HPDE6-E6E7 (cell line): ENCODE measurements at regions not wholly inside any gene's neighbourhood (a gene's known extent, or its start where the extent isn't known, plus 50 kb on each side); places are given as distances from the start of the nearest gene placed in this dataset.
A peak's percentile ranks its signal among the peaks of the same experiment; 100 is the strongest.
"Not testable (repeated sequence)": the region's sequence is repeated elsewhere in the genome, so short reads cannot be mapped to it uniquely, and the experiment has no call there.

Experiments used
- DNase-seq: peaks from one replicate; pipeline ENCODE4 v3.0.0; 2011; ENCODE audit warnings: missing footprints; ENCODE audit errors: extremely low spot score

DNA sequence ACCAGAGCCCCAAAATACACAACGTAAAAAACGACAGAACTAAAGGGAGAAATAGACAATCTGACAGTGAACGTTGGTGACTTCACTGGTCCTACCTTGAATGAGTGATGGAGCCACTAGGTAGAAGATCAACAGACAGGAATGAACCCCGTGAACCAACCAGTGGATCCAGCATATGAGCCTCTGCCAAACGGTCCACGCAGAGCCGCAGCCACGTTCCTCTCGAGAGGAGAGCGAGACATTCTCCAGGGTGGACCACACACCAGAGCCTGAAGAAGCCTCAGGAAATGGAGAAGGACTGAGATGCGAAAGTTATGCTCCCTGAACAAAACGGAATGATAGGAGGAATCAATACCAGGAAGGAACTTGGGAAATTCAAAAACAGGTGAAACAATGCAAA lies 178.4 kb downstream of the RTP5 start:
- DNase-seq = no peak

- DNase-seq = no peak
Observed at GRCh38 chr2:242048479-242048878, 178.9 kb downstream of the RTP5 start.

- DNase-seq = not testable (repeated sequence)
Observed at GRCh38 chr2:242049492-242049891, 180.0 kb downstream of the RTP5 start.

GRCh38 chr2:242051463-242051862 lies 181.9 kb downstream of the RTP5 start:
- no peak for DNase-seq

DNA sequence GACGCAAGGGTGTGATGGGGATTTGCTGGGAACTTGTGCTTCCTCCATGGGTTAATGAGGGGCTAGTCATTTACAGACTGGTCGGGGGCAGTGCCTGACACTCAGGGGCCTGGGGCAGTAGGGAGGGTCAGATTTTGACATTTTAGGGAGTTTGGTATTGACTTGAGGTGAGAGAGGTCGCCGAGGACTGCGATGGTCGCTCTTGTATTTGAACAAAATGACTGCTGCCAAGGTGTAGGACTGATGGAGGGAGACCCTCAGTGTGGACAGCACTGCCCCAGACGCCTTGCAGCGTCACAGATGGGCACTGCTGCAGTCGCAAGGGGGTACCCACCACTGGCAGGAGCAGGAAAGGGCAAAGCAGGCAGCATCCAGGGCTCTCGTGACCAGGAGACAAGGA lies 182.9 kb downstream of the RTP5 start:
- no peak for DNase-seq

GRCh38 chr2:242053921-242054320 lies 184.4 kb downstream of the RTP5 start:
- no peak for DNase-seq

- DNase-seq = no peak
Observed at GRCh38 chr2:242054406-242054805, 184.9 kb downstream of the RTP5 start.

- no peak for DNase-seq
Observed at GRCh38 chr2:242054881-242055801, 185.6 kb downstream of the RTP5 start.

DNA sequence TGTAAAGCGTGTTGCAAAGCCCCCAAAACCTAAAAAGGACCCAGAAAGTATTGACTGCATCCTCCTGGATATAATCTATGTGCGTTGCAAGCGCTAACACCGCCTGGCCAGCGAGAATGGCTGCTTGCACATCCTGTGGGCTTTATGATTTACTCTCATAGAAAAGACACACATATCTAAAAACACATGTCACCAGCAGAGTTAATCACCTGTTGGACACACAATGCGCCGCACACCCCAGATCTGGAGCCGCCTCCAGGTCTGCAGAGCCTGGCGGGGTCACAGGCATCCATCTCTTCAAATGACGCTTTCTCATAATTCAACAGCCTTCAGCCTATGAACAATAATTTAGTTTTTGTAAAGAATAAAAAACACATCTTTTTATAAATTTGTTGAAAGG lies 186.5 kb downstream of the RTP5 start:
- DNase-seq = no peak

GRCh38 chr2:242056785-242057184 lies 187.3 kb downstream of the RTP5 start:
- DNase-seq = no peak

GRCh38 chr2:242057379-242058040 lies 188.0 kb downstream of the RTP5 start:
- DNase-seq = no peak

DNA sequence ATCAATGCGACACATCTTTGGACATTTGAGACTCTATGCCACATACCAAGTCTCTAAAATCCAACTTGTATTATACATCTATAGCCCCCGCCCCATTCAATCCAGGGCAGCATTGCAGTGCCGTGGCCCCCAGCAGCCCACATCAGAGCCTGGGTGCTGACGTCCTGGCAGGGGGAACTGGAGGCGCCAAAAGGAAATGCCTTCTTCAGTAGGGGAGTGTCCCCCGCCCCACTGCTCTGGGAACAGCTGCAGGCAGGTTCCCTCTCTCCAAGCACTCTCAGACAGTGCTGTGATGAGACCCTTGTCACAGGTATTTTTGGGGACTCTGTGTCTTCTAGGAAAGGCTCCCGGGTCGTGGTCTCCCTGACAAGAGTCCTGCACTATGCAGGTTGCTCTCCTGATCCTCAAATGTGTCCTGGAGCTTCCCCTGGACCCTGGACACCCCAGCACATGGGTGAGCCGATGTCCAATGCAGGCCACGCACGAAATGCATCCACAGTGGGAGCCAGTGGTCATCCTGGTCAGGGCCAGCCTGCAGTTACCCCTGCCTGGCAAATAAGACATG lies 188.7 kb downstream of the RTP5 start:
- DNase-seq = no peak

DNA sequence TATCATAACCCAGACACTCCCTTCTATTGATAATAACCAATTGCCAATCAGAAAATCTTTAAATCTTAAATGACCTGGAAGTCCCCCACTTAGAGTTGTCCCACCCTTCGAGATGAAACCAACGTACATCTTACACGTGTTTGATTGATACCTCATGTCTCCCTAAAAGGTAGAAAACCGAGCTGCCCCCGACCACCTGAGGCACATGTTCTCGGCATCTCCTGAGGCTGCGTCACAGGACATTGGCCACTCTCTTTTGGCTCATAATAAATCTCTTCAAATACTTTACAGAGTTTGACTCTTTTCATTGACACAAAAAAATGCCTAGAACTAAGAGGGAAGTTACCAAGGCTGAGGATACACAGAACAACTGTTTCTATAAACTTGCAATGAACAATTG lies 190.0 kb downstream of the RTP5 start:
- DNase-seq = no peak

- peak; percentile 26 for DNase-seq
Observed at GRCh38 chr2:242060212-242060835, 190.8 kb downstream of the RTP5 start.

DNA sequence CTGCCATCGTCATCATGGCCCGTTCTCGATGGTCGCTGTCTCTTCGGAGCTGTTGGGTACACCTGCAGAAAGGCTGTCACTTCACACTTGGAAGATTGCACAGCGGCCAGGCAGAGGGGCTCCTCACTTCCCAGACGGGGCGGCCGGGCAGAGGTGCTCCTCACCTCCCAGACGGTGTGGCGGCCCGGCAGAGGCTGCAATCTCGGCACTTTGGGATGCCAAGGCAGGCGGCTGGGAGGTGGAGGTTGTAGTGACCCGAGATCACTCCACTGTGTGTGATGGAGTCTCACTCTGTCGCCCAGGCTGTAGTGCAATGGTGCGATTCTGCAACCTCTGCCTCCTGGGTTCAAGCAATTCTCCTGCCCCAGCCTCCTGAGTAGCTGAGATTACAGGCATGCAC lies 192.4 kb downstream of the RTP5 start:
- DNase-seq = not testable (repeated sequence)

- DNase-seq = no peak
Observed at GRCh38 chr2:242063436-242063835, 193.9 kb downstream of the RTP5 start.

DNA sequence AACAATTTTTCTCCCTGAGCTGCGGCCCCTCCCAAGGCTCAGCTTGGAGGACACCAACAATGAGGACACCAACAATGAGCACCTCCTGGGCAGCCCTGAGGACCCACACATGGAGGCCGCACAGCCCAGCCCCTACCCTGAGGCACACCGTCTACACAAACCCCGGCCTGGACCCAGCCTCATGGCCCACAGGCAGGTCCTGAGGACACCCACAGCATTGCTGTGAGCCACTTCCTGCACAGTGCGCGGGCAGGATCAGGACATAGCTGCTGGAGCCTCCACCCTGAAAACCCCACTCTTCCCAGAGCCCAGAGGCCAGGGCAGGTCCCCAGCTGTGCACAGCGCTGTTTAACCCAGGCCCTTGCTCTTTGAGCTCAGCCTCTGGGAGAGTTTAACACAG lies 194.3 kb downstream of the RTP5 start:
- no peak for DNase-seq

DNA sequence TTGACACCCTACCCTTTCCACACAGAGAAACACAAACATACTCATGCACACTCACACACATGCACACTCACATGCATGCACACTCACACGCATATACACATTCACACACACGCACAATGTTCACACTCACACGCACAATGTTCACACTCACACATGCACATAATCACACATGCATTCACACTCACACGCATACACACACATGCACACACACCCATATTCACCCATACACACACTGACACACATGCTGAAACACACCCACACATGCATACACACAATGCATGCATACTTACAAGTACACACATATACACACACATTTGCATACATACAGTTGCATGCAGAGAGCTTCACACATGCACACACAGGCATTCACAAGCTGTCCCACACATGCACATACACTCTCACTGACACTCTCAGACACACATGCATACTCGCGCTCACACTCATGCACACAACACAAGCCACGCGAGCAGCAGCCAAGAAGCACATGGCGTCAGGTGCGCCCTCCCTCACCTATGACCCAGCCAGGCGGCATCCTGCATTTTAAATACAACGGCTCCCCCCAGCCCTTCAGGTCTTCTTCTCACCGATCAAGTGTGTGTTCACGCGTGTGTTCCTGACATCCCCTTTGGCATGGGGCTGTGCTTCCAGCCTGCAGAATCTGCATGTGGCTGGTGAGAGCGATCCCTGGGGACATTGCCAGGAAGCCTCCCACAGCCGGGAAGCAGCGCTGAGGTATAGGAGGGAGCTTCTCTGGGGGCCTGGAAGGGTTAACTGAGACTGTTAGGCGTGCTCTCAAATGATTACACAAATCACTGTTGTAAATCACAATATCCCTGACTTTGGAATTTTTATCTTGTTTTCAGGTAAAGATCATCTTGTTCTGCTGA lies 195.1 kb downstream of the RTP5 start:
- DNase-seq = no peak

GRCh38 chr2:242065426-242065825 lies 195.9 kb downstream of the RTP5 start:
- no peak for DNase-seq

DNA sequence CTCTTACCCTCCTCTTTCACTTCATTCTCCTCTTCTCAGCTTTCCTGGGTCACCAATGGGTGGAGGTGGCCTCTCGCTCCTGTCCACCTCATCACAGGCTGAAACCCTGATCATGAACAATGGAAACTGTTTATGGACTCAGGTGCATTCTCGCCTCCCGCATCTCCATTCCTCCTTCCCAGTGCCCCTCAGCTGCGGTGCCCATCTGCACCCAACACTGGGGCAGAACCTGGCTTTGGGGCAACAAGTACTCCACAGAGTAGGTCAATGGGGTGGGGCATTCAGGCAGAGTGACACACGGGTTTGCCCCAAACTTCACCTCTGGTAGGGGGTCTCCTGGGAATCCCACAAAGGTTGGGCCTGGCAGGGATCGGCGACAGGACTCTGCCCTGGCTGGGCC lies 199.5 kb downstream of the RTP5 start:
- no peak for DNase-seq

- DNase-seq = not testable (repeated sequence)
Observed at GRCh38 chr2:242069938-242070395, 200.4 kb downstream of the RTP5 start.
